SKM-1 treated with dmso at 0.1 percent for 144 hours (cell line): ENCODE measurements at regions not wholly inside any gene's neighbourhood (a gene's known extent, or its start where the extent isn't known, plus 50 kb on each side); places are given as distances from the start of the nearest gene placed in this dataset.
"Not testable (repeated sequence)": the region's sequence is repeated elsewhere in the genome, so short reads cannot be mapped to it uniquely, and the experiment has no call there.

Experiments
- DNase-seq: peaks from one replicate; lab custom pipeline; 2025; ENCODE audit not compliant: unreplicated experiment; lab: John Stamatoyannopoulos, UW

DNA sequence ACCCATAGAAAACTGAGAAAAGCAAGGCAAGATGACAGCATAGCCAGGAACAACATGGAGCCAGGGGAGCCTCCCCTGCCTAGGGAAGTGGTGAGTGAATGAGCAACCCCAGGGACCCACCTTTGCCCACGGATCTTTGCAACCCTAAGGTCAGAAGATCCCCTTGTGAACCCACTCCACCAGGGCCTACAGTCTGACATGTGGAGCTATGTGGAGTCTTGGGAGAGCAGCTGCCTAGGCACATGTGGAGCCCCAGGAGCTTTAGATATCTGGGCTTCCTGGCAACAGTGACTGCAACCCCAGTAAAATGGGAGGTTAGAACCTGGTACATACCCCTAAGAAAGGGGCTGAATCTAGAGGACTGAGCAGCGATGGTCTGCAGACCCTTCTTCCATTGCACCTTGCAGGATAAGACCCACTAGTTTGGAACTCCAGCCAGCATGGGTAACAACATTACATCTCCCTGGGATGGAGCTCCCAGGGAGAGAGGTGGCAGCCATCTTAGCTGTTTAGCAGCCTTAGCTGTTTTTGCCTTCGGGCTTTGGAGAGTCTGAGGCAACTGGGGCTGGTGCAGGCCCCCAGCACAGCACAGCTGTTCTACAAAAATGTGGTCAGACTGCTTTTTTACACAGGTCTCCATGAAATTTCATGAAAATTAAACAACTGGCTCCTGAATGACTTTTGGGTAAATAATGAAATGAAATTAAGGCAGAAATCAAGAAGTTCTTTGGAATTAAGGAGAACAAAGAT lies 104.7 kb upstream of the TRIM2 start:
- no peak for DNase-seq

- not testable (repeated sequence) for DNase-seq
These were observed 97.5 kb upstream of the TRIM2 start for GRCh38 chr4:153106736-153107135.

- no peak for DNase-seq
These were observed 97.0 kb upstream of the TRIM2 start for GRCh38 chr4:153107246-153107645.

GRCh38 chr4:153109296-153109849 lies 94.9 kb upstream of the TRIM2 start:
- DNase-seq, result no peak

DNA sequence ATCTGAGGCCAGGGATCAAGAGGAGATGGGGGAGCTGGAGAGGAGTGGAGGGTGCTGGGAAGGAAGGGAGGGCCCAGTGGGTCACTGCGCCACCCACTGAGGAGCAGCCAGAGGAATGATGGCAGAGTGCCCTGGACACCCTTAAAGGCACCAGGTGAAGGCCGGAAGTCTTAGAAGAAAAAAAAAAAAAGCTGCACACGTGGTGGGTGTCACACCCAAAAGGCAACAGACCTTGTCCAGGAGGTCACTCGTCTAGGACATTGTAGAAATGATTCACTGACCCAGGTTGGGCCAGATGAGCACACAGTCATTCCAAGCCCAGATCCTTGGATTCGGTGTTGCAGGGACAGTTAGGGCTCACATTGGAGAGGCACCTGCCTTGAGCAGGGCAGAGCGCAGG lies 93.5 kb upstream of the TRIM2 start:
- DNase-seq, result no peak

- no peak for DNase-seq
These were observed 92.7 kb upstream of the TRIM2 start for GRCh38 chr4:153111426-153112040.

DNA sequence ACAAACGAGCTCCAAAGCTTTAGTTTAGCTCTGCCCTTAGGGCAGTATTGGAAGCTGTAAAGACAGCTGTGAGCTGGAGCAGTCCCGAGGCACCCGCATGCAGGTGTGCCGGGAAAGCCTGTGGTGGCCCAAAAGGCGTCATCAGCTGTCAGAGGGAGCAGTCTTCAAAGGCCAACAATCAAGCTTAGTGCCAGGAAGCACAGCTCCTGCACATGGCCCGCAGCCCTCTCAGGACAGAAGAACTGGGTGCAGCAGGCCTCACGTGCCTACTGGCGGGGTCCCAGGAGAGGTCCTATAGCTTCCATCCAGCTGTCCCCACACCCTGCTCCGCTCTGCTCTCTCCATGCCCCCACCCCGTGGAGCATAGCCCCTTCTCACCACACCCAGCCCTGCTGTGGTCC lies 92.2 kb upstream of the TRIM2 start:
- DNase-seq, result no peak

GRCh38 chr4:153113061-153113837 lies 91.0 kb upstream of the TRIM2 start:
- no peak for DNase-seq

DNA sequence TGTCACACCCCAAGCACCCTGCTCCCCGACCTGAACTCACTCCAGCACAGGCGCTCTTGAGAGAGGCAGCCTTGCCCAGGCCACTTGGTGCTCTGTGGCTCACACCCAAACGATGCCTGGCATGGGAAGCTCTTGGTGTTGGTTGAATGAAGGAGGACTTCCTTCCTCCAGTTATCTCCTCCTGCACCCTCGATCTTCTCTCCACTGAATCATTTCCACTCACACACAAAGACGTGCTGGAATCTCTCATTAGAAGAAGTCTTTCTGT lies 90.5 kb upstream of the TRIM2 start:
- DNase-seq, result no peak

- no peak for DNase-seq
These were observed 89.4 kb upstream of the TRIM2 start for GRCh38 chr4:153114771-153115321.

DNA sequence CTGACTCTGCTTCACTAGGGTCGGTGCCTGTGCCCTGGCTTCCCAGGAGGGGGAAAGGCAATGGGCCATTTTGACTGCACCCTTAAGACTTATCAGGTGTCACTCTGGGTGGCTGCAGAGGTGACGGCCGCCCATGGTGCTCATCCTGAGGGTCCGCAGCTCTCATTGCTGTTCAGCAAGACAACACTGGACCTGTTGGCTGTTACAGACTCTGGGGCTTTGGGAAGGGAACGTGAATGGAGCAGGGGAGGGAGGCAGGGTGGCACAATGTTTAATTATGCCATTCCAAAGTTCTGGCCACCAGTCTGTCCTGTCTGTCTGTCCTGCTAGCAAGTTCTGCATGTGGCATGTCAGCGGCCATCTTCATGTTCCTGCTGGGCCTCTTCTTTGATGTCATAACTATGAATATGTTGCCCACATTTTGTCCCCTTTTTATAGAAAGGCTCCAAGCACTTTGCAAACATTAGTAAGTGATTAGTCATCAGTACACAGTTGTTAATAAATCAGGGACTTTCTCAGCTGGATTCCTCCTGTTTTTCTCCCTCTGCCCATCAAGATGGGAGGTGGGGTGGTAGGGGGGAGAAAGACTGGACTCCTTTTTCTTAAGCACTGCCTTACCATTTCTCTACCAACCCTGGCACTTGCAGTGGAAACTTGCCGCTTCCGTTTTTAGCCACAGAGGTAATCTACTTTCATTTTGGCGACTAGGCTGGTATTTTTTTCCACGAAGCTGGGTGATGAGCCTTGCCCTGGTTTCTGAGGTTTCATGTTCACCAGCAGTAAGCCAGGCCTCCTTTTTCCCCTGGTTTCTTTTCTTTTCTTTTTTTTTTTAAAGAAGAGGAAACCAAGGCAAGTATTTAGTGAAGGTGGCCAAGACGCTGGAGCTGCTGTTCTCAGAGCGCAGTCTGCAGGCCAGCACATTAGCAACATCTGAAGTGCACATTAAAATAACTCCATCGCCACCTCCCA lies 88.6 kb upstream of the TRIM2 start:
- DNase-seq, result no peak

- DNase-seq, result no peak
These were observed 88.0 kb upstream of the TRIM2 start for GRCh38 chr4:153116291-153116680.

DNA sequence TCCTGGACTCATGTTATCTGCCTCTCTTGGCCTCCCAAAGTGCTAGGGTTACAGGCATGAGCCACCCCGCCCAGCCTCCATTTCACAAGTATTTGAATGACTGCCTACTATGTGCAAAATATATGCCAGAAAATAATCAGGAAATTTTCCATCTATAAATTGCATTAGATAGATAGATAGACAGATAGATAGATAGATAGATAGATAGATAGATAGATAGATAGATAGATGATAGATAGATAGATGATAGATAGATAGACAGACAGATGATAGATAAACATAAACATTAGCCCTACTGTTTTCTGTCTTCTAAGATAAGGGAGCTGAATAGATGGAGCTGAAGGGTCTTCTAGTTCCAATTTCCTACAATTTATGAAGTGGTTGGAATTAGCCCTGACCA lies 87.4 kb upstream of the TRIM2 start:
- DNase-seq, result no peak

- DNase-seq, result no peak
These were observed 86.7 kb upstream of the TRIM2 start for GRCh38 chr4:153117554-153117953.

GRCh38 chr4:153119626-153120025 lies 84.6 kb upstream of the TRIM2 start:
- DNase-seq, result no peak

- DNase-seq, result no peak
These were observed 84.0 kb upstream of the TRIM2 start for GRCh38 chr4:153120235-153120634.

DNA sequence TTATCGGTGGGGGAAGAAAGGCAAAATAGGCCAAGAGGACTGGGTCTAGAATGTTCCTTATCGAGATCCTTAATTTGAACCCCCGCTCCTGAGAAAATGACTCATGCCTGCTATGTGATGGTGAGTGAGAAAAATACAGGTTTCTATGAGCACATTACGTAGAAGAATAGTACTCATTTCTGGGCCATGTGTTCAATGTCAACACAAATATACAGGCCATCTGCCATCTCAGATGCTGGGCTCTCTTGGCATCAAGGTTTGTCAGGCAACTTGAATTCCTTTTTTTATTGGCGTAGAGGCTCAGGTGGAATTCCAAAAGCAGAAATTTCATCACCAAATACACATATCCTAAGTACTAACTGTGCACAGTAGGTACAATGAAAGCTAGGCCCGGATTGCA lies 81.4 kb upstream of the TRIM2 start:
- DNase-seq, result no peak

DNA sequence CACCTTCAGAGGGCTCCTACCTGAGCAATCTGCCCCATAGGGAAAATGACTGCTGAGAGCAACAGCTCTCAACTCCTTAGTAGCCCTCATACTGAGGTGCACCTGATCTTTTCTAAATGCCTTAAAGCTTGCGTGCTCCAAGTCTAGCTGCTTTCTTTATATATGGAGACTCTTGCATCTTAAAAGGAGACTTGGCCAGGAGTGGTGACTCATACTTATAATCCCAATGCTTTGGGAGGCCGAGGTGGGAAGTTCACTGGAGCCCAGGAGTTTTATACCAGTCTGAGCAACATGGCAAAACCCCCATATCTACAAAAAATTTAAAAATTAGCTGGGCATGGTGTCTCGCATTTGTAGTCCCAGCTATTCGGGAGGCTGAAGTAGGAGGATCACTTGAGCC lies 78.1 kb upstream of the TRIM2 start:
- DNase-seq, result no peak

- DNase-seq, result peak; percentile 64
These were observed 76.3 kb upstream of the TRIM2 start for GRCh38 chr4:153127760-153128494.

GRCh38 chr4:153131596-153131995 lies 72.6 kb upstream of the TRIM2 start:
- no peak for DNase-seq
